Tibial artery (tissue), 4 donors: ENCODE measurements at regions not wholly inside any gene's neighbourhood (a gene's known extent, or its start where the extent isn't known, plus 50 kb on each side); places are given as distances from the start of the nearest gene placed in this dataset.

Experiments
- DNase-seq, 2 donors: peaks; one replicate each; pipeline ENCODE4 v3.0.0-alpha.2; 2019
- H3K27ac ChIP-seq, 2 donors: fragments of 200-600 bp; sonication (generic) in 1 of 2; 1 replicate in 1 of 2; 2 replicates in 1 of 2; pipeline ENCODE4 v1.5.1; 2018 to 2019; ENCODE audit warnings: mild to moderate bottlenecking in 1 of 2
- H3K27me3 ChIP-seq, 2 donors: fragments of 200-600 bp; sonication (generic) in 1 of 2; one replicate each; pipeline versions ENCODE4 v1.5.1 to v1.6.0; 2016 to 2019
- H3K36me3 ChIP-seq, 3 donors: fragments of 200-600 bp; sonication (generic) in 2 of 3; one replicate each; pipeline ENCODE4 v1.5.1; 2016 to 2019; ENCODE audit warnings: mild to moderate bottlenecking in 2 of 3
- H3K4me1 ChIP-seq, 4 donors: fragments of 200-600 bp; sonication (generic) in 2 of 4; 1 replicate in 3 of 4; 2 replicates in 1 of 4; pipeline ENCODE4 v1.5.1; 2016 to 2019
- H3K4me3 ChIP-seq, 2 donors: fragments of 200-600 bp; sonication (generic) in 1 of 2; 1 replicate in 1 of 2; 2 replicates in 1 of 2; pipeline ENCODE4 v1.5.1; 2018 to 2019; ENCODE audit warnings: mild to moderate bottlenecking in 2 of 2
- H3K9me3 ChIP-seq, 3 donors: fragments of 200-600 bp; sonication (generic) in 1 of 3; one replicate each; pipeline ENCODE4 v1.5.1; 2016 to 2019
- intact Hi-C: fragments of 100-400 bp; cut with DNase I; formaldehyde crosslinking; loops from one replicate; pipeline ENCODE4 v1.15.0; 2023; ENCODE audit warnings: low total_unique reads
- TF ChIP-seq, protein P1 (sequence below), 2 experiments: fragments of 200-600 bp in 1 of 2; fragments of 450-650 bp in 1 of 2; IDR thresholded peaks; one replicate each; pipeline ENCODE4 v1.5.1; 2017 to 2019; ENCODE audit warnings: antibody characterized with exemption in 2 of 2, mild to moderate bottlenecking in 1 of 2, moderate library complexity in 1 of 2

DNA sequence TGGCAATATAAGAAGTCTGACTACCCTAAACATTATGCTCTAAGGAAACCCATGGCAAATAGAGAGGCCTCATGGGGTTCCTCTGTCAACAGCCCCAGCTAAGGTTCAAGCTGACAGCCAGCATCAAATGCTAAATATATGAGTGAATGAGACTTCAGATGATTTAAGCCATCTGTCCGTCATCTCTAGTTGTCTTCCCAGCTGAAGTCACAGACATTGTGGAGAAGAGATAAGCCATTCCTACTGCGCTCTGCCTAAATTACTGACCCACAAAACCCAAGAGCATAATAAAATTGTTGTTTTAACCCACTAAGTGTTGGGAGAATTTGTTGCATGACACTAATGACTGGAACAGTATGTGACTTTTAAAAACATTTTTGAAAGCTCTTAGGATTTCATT lies 87.3 kb upstream of the IGSF10 start:
- TF ChIP-seq, protein P1, sequence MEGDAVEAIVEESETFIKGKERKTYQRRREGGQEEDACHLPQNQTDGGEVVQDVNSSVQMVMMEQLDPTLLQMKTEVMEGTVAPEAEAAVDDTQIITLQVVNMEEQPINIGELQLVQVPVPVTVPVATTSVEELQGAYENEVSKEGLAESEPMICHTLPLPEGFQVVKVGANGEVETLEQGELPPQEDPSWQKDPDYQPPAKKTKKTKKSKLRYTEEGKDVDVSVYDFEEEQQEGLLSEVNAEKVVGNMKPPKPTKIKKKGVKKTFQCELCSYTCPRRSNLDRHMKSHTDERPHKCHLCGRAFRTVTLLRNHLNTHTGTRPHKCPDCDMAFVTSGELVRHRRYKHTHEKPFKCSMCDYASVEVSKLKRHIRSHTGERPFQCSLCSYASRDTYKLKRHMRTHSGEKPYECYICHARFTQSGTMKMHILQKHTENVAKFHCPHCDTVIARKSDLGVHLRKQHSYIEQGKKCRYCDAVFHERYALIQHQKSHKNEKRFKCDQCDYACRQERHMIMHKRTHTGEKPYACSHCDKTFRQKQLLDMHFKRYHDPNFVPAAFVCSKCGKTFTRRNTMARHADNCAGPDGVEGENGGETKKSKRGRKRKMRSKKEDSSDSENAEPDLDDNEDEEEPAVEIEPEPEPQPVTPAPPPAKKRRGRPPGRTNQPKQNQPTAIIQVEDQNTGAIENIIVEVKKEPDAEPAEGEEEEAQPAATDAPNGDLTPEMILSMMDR (IDR thresholded peaks at IDR 0.05) = no peak
- intact Hi-C loops = no loop called here
- DNase-seq = no peak
- Histone ChIP-seq H3K36me3 (no peaks in the 10 kb centered on the region), H3K4me3 (no peak overlapping the region), H3K27me3 (no peaks in the 10 kb centered on the region), H3K9me3 (no peaks in the 10 kb centered on the region), H3K4me1 (peaks cover 0 to 22% (median 7%) of the 10 kb centered on the region in 4 donors), H3K27ac (no peak overlapping the region)

GRCh38 chr3:151544164-151544548 lies 83.3 kb upstream of the IGSF10 start:
- TF ChIP-seq, protein P1 (IDR thresholded peaks at IDR 0.05) = no peak
- intact Hi-C loops = no loop called here
- no peak overlapping the region for H3K27ac ChIP-seq

DNA sequence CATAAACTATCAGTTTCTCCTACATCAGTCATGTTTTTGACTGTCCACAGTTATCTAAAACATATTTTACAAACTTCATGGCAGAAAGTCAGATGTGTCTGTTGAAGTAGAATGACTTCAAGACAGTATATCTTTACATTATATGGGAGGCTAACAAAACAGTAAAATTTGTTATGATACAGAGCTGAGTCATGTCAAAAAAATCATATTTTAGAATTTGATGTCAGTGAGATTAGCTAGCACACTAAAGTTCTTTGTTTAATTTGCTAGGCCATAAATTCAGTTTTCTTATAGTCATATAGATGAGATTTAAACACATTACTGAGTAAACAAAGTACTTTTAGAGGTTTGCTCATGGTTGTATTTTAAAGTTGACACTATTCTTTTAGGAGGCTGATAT lies 80.3 kb upstream of the IGSF10 start:
- H3K9me3 ChIP-seq = no peaks in the 10 kb centered on the region
- H3K4me3 ChIP-seq = no peak overlapping the region
- no peak overlapping the region for H3K27ac ChIP-seq
- H3K36me3 ChIP-seq = no peaks in the 10 kb centered on the region
- no peak for DNase-seq
- intact Hi-C loops = no loop called here
- peaks cover 0 to 43% (median 15%) of the 10 kb centered on the region in 4 donors for H3K4me1 ChIP-seq
- no peaks in the 10 kb centered on the region for H3K27me3 ChIP-seq
- TF ChIP-seq, protein P1 (IDR thresholded peaks at IDR 0.05) = no peak

More at GRCh38 chr3:151544164-151544548, 83.3 kb upstream of the IGSF10 start:
- peaks cover 0 to 24% (median 3%) of the 10 kb centered on the region in 4 donors for H3K4me1 ChIP-seq
- DNase-seq = no peak
- H3K36me3 ChIP-seq = no peaks in the 10 kb centered on the region
- no peaks in the 10 kb centered on the region for H3K27me3 ChIP-seq
- H3K4me3 ChIP-seq = no peak overlapping the region
- H3K9me3 ChIP-seq = no peaks in the 10 kb centered on the region

- H3K27ac ChIP-seq = peak overlapping the region; percentile 53 to 69
- intact Hi-C loops = no loop called here
- DNase-seq = no peak
- H3K36me3 ChIP-seq = no peaks in the 10 kb centered on the region
- no peak overlapping the region for H3K4me3 ChIP-seq
- no peaks in the 10 kb centered on the region for H3K27me3 ChIP-seq
- H3K4me1 ChIP-seq = peaks cover 0 to 40% (median 19%) of the 10 kb centered on the region in 4 donors
- TF ChIP-seq, protein P1 (IDR thresholded peaks at IDR 0.05) = no peak
- no peaks in the 10 kb centered on the region for H3K9me3 ChIP-seq
Observed at GRCh38 chr3:151539599-151539998, 78.7 kb upstream of the IGSF10 start.

- Histone ChIP-seq H3K4me3 (peak overlapping the region in 1 of 2 donors; percentile 6), H3K36me3 (no peaks in the 10 kb centered on the region), H3K27me3 (no peaks in the 10 kb centered on the region), H3K9me3 (no peaks in the 10 kb centered on the region), H3K4me1 (peaks cover 0 to 40% (median 19%) of the 10 kb centered on the region in 4 donors), H3K27ac (peak overlapping the region; percentile 53 to 69)
- intact Hi-C loops = no loop called here
- DNase-seq = peak; percentile 73 to 75
- TF ChIP-seq, protein P1 (IDR thresholded peaks at IDR 0.05) = no peak
Observed at GRCh38 chr3:151538456-151539393, 77.9 kb upstream of the IGSF10 start.
